Prostate gland (tissue), 2 donors: ENCODE measurements at regions not wholly inside any gene's neighbourhood (a gene's known extent, or its start where the extent isn't known, plus 50 kb on each side); places are given as distances from the start of the nearest gene placed in this dataset.

Source experiments
- POLR2A ChIP-seq: fragments of 450-650 bp; IDR thresholded peaks from one replicate; pipeline ENCODE4 v1.6.1; 2016; ENCODE audit warnings: antibody characterized with exemption, mild to moderate bottlenecking
- TF ChIP-seq, protein P1 (sequence below), 4 experiments: fragments of 200-600 bp in 2 of 4; fragments of 450-650 bp in 2 of 4; sonication (generic) in 2 of 4; IDR thresholded peaks; 1 replicate in 3 of 4; 2 replicates in 1 of 4; pipeline ENCODE4 v1.5.1; 2016 to 2019; ENCODE audit warnings: antibody characterized with exemption in 4 of 4, mild to moderate bottlenecking in 2 of 4, moderate library complexity in 2 of 4

DNA sequence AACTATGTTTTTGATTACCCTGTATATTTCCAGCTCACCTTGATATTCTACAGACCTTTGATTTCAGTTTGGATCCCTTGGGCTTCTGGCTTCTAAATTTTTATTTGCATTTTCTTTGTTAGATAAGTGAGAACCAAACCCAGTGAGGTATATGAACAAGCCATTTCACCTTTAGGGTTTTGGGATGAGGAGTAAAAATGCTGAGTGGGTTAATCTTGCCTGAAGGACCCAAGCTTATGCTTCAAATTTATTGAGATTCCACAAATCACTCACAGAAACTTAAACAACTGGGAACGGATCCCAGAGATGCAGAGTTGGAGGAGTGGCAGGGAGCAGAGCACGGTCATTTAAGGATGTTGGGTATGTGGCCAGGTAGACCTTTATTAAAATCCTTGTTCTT lies 263.3 kb upstream of the BMP2 start:
- TF ChIP-seq, protein P1, sequence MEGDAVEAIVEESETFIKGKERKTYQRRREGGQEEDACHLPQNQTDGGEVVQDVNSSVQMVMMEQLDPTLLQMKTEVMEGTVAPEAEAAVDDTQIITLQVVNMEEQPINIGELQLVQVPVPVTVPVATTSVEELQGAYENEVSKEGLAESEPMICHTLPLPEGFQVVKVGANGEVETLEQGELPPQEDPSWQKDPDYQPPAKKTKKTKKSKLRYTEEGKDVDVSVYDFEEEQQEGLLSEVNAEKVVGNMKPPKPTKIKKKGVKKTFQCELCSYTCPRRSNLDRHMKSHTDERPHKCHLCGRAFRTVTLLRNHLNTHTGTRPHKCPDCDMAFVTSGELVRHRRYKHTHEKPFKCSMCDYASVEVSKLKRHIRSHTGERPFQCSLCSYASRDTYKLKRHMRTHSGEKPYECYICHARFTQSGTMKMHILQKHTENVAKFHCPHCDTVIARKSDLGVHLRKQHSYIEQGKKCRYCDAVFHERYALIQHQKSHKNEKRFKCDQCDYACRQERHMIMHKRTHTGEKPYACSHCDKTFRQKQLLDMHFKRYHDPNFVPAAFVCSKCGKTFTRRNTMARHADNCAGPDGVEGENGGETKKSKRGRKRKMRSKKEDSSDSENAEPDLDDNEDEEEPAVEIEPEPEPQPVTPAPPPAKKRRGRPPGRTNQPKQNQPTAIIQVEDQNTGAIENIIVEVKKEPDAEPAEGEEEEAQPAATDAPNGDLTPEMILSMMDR (IDR thresholded peaks at IDR 0.05), result no peak
- TF ChIP-seq POLR2A, result no peak
